ENCODE measurements at regions not wholly inside any gene's neighbourhood (a gene's known extent, or its start where the extent isn't known, plus 50 kb on each side); places are given as distances from the start of the nearest gene placed in this dataset.

DNA sequence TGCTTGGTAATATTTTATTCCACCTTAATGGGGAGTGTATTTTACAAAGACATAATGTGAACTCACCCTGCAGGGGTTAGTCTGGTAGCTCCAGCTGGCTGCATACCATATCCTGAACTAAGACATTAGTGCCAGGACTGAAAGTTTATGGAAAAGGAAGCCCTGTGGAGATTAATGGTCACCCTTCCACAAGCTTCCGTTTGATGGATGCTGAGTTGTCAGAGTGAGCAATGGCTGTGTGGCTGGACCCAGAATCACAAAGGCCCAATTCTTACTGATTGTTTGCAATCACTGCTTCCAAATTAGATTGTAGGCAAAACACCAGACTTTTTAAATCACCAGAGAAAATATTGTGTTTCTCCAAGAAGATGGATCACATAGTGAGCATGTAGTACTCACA, 90.1 kb upstream of the TRPC7 start:
- TF ChIP-seq, protein P1, sequence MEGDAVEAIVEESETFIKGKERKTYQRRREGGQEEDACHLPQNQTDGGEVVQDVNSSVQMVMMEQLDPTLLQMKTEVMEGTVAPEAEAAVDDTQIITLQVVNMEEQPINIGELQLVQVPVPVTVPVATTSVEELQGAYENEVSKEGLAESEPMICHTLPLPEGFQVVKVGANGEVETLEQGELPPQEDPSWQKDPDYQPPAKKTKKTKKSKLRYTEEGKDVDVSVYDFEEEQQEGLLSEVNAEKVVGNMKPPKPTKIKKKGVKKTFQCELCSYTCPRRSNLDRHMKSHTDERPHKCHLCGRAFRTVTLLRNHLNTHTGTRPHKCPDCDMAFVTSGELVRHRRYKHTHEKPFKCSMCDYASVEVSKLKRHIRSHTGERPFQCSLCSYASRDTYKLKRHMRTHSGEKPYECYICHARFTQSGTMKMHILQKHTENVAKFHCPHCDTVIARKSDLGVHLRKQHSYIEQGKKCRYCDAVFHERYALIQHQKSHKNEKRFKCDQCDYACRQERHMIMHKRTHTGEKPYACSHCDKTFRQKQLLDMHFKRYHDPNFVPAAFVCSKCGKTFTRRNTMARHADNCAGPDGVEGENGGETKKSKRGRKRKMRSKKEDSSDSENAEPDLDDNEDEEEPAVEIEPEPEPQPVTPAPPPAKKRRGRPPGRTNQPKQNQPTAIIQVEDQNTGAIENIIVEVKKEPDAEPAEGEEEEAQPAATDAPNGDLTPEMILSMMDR (IDR thresholded peaks at IDR 0.05), result no peak
- no peak for TF ChIP-seq POLR2A (IDR thresholded peaks at IDR 0.05)
